PC-3 (cell line): ENCODE measurements at regions not wholly inside any gene's neighbourhood (a gene's known extent, or its start where the extent isn't known, plus 50 kb on each side); places are given as distances from the start of the nearest gene placed in this dataset.

Experiments
- ATAC-seq: fragments of 200-7000 bp; cut with Tn5 transposase; 2 replicates; pipeline ENCODE4 v1.9.1; 2020; ENCODE audit warnings: mild to moderate bottlenecking, moderate library complexity
- BruUV-seq: library from RNA; stranded (reverse); fragments of 400-500 nt; replicated peaks from 2 replicates; lab custom pipeline; 2021; lab: Mats Ljungman, UMichigan
- CTCF ChIA-PET: fragments of 300-600 bp; sonication (Branson Sonifier 250); formaldehyde crosslinking; loops from one replicate; lab custom pipeline; 2022; ENCODE audit warnings: antibody characterized with exemption; lab: Charles Lee
- POLR2A ChIA-PET: fragments of 300-600 bp; sonication (Branson Sonifier 250); formaldehyde crosslinking; loops from one replicate; lab custom pipeline; 2022; ENCODE audit warnings: antibody characterized with exemption; ENCODE audit not compliant: unreplicated experiment; lab: Charles Lee
- DNase-seq: peaks from one replicate; pipeline ENCODE4 v3.0.0-alpha.2; 2015
- H2AFZ ChIP-seq: fragments of 300-600 bp; sonication (generic); 2 replicates; pipeline ENCODE4 v1.6.0; 2016; ENCODE audit warnings: antibody characterized with exemption, low read length
- H3F3A ChIP-seq: fragments of 300-600 bp; sonication (generic); one replicate; pipeline ENCODE4 v1.6.0; 2017; ENCODE audit warnings: antibody characterized with exemption, low read length, control low read depth, mild to moderate bottlenecking; ENCODE audit not compliant: unreplicated experiment
- H3K27ac ChIP-seq: fragments of 300-600 bp; sonication (generic); 2 replicates; pipeline ENCODE4 v1.5.1; 2016; ENCODE audit warnings: mild to moderate bottlenecking, low read length
- H3K27me3 ChIP-seq: fragments of 300-600 bp; sonication (generic); 2 replicates; pipeline ENCODE4 v1.6.1; 2016; ENCODE audit warnings: low read length, mixed read lengths
- H3K36me3 ChIP-seq: fragments of 300-600 bp; sonication (generic); 2 replicates; pipeline ENCODE4 v1.6.1; 2016; ENCODE audit warnings: low read depth, mixed run types, low read length, mixed read lengths
- H3K4me1 ChIP-seq: fragments of 300-600 bp; sonication (generic); 2 replicates; pipeline ENCODE4 v1.5.1; 2016; ENCODE audit warnings: low read length; ENCODE audit not compliant: insufficient read depth
- H3K4me2 ChIP-seq: fragments of 300-600 bp; sonication (generic); 2 replicates; pipeline ENCODE4 v1.6.0; 2016; ENCODE audit warnings: low read length
- H3K4me3 ChIP-seq: fragments of 300-600 bp; sonication (generic); 2 replicates; pipeline ENCODE4 v1.5.1; 2016; ENCODE audit warnings: mild to moderate bottlenecking, low read length, mixed read lengths
- H3K79me2 ChIP-seq: fragments of 300-600 bp; sonication (generic); 2 replicates; pipeline ENCODE4 v1.6.1; 2017; ENCODE audit warnings: low read length, mixed read lengths
- H3K9ac ChIP-seq: fragments of 300-600 bp; sonication (generic); 2 replicates; pipeline ENCODE4 v1.6.0; 2016; ENCODE audit warnings: mild to moderate bottlenecking, low read length
- H3K9me2 ChIP-seq: fragments of 300-600 bp; sonication (generic); replicated peaks from 2 replicates; pipeline ENCODE4 v1.6.1; 2016; ENCODE audit warnings: mixed run types, low read length, mixed read lengths
- H3K9me3 ChIP-seq: fragments of 300-600 bp; sonication (generic); 2 replicates; pipeline ENCODE4 v1.6.1; 2016; ENCODE audit warnings: low read length, mixed read lengths
- H4K20me1 ChIP-seq: fragments of 300-600 bp; sonication (generic); 2 replicates; pipeline ENCODE4 v1.6.1; 2016; ENCODE audit warnings: low read length, mixed read lengths
- EZH2 ChIP-seq: fragments of 300-600 bp; sonication (generic); IDR thresholded peaks from one replicate; pipeline ENCODE4 v1.6.1; 2017; ENCODE audit warnings: antibody characterized with exemption, mild to moderate bottlenecking, low read length; ENCODE audit not compliant: unreplicated experiment
- EZH2phosphoT487 ChIP-seq: fragments of 300-600 bp; sonication (generic); IDR thresholded peaks from 2 replicates; pipeline ENCODE4 v1.6.1; 2018; ENCODE audit warnings: mild to moderate bottlenecking, antibody characterized with exemption, low read length, borderline replicate concordance
- intact Hi-C: fragments of 100-400 bp; cut with micrococcal nuclease; formaldehyde crosslinking; loops from 2 replicates; pipeline ENCODE4 v1.9.0; 2023
- TF ChIP-seq, protein P1 (sequence below): fragments of 300-600 bp; sonication (generic); conservative IDR thresholded peaks from 2 replicates; pipeline ENCODE4 v1.5.1; 2017; ENCODE audit warnings: antibody characterized with exemption, low read depth, mild to moderate bottlenecking, low read length

GRCh38 chr15:68503791-68504680 is 72.1 kb upstream of the ITGA11 start:
- Histone ChIP-seq H3K4me2 (no peak overlapping the region), H3K27me3 (0 out of 2 replicates have a peak, but pooled peaks cover 3% of the 10 kb centered on the region), H3K9me2 (no peaks in the 10 kb centered on the region), H3K36me3 (no peaks in the 10 kb centered on the region), H3F3A (no peaks in the 10 kb centered on the region), H3K9me3 (no peaks in the 10 kb centered on the region), H3K4me1 (no peaks in the 10 kb centered on the region), H3K4me3 (no peak overlapping the region), H2AFZ (no peak overlapping the region), H3K27ac (no peak overlapping the region), H3K79me2 (no peaks in the 10 kb centered on the region), H4K20me1 (no peaks in the 10 kb centered on the region), H3K9ac (no peak overlapping the region)
- TF ChIP-seq, protein P1, sequence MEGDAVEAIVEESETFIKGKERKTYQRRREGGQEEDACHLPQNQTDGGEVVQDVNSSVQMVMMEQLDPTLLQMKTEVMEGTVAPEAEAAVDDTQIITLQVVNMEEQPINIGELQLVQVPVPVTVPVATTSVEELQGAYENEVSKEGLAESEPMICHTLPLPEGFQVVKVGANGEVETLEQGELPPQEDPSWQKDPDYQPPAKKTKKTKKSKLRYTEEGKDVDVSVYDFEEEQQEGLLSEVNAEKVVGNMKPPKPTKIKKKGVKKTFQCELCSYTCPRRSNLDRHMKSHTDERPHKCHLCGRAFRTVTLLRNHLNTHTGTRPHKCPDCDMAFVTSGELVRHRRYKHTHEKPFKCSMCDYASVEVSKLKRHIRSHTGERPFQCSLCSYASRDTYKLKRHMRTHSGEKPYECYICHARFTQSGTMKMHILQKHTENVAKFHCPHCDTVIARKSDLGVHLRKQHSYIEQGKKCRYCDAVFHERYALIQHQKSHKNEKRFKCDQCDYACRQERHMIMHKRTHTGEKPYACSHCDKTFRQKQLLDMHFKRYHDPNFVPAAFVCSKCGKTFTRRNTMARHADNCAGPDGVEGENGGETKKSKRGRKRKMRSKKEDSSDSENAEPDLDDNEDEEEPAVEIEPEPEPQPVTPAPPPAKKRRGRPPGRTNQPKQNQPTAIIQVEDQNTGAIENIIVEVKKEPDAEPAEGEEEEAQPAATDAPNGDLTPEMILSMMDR = no peak
- TF ChIP-seq EZH2phosphoT487 (no peak), EZH2 (no peak)
- intact Hi-C loops = no loop called here
- BruUV-seq = no TSS peak
- DNase-seq (no peak), ATAC-seq (no peak)
- ChIA-PET CTCF (no interaction called here), POLR2A (no interaction called here)

GRCh38 chr15:68504681-68505170 is 72.8 kb upstream of the ITGA11 start:
- no peak overlapping the region for H3K27ac ChIP-seq
- intact Hi-C loops = no loop called here
- H3K9me3 ChIP-seq = no peaks in the 10 kb centered on the region
- H3K9me2 ChIP-seq = no peaks in the 10 kb centered on the region
- 0 out of 2 replicates have a peak, but pooled peaks cover 3% of the 10 kb centered on the region for H3K27me3 ChIP-seq
- H4K20me1 ChIP-seq = no peaks in the 10 kb centered on the region
- H3K4me1 ChIP-seq = no peaks in the 10 kb centered on the region
- no peaks in the 10 kb centered on the region for H3K36me3 ChIP-seq
- no peak overlapping the region for H3K9ac ChIP-seq
- H3F3A ChIP-seq = no peaks in the 10 kb centered on the region
- no peak for ATAC-seq
- H3K4me3 ChIP-seq = no peak overlapping the region
- POLR2A ChIA-PET = no interaction called here
- DNase-seq = no peak
- no peak overlapping the region for H2AFZ ChIP-seq
- no peak overlapping the region for H3K4me2 ChIP-seq
- CTCF ChIA-PET = no interaction called here
- no TSS peak for BruUV-seq
- no peak for TF ChIP-seq EZH2
- no peak for TF ChIP-seq EZH2phosphoT487
- TF ChIP-seq, protein P1 = no peak
- H3K79me2 ChIP-seq = no peaks in the 10 kb centered on the region

DNA sequence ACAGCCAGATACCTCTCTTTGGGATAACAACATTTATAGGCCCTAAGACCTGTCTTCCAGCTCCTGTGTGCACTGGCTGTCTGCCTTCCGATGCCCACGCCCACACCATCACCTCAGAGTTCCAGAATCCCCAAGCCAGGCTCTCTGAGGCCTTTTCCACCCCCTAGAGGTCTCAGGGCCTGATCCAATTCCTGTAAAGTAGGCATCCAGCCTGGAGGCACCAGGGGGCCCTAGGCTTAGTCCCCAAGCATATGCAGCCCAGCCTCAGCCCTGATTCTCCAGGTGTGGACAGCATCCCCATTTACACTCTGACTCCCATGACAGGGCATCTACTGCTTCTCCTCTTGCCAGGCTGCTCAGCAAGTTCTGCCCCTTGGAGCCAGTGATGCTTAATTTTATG is 72.7 kb upstream of the CORO2B start:
- POLR2A ChIA-PET = interaction anchor here (0.7 kb wide), 1 partner anchor 9 kb away, joined by 4 read pairs; no protein-coding TSS in a partner anchor
- no peak overlapping the region for H3K27ac ChIP-seq
- H3K9me2 ChIP-seq = no peaks in the 10 kb centered on the region
- no peaks in the 10 kb centered on the region for H3K4me1 ChIP-seq
- H3K9me3 ChIP-seq = no peaks in the 10 kb centered on the region
- CTCF ChIA-PET = no interaction called here
- ATAC-seq = no peak
- no TSS peak for BruUV-seq
- no peaks in the 10 kb centered on the region for H3K36me3 ChIP-seq
- H4K20me1 ChIP-seq = no peaks in the 10 kb centered on the region
- no peak overlapping the region for H3K9ac ChIP-seq
- no peak overlapping the region for H3K4me2 ChIP-seq
- DNase-seq = no peak
- no peak overlapping the region for H2AFZ ChIP-seq
- H3K79me2 ChIP-seq = no peaks in the 10 kb centered on the region
- H3K4me3 ChIP-seq = no peak overlapping the region
- intact Hi-C loops = no loop called here
- no peak for TF ChIP-seq EZH2phosphoT487
- TF ChIP-seq, protein P1 = no peak
- H3K27me3 ChIP-seq = peaks cover 7% of the 10 kb centered on the region; the same call in 1 of the 2 replicates
- no peaks in the 10 kb centered on the region for H3F3A ChIP-seq
